Activated naive CD8-positive, alpha-beta T cell treated with anti-CD3 and anti-CD28 coated beads, Interleukin-2, amount 50 U/mL, for 24 hours (primary cell): ENCODE measurements at regions not wholly inside any gene's neighbourhood (a gene's known extent, or its start where the extent isn't known, plus 50 kb on each side); places are given as distances from the start of the nearest gene placed in this dataset.
"Not testable (repeated sequence)": the region's sequence is repeated elsewhere in the genome, so short reads cannot be mapped to it uniquely, and the experiment has no call there.

Experiments used
- ATAC-seq: fragments of 150-1000 bp; cut with Tn5 transposase; one replicate; pipeline ENCODE4 v1.10.0; 2021
- DNase-seq: peaks from one replicate; pipeline ENCODE4 v3.0.0; 2021
- H3K27ac Mint-ChIP-seq: one replicate; pipeline ENCODE4 v1.8.0; 2021; ENCODE audit warnings: mild to moderate bottlenecking, mixed read lengths
- H3K27me3 Mint-ChIP-seq: one replicate; pipeline ENCODE4 v1.8.0; 2021; ENCODE audit warnings: mixed read lengths
- H3K36me3 Mint-ChIP-seq: one replicate; pipeline ENCODE4 v1.8.0; 2021; ENCODE audit warnings: low read depth, mixed read lengths
- H3K4me1 Mint-ChIP-seq: one replicate; pipeline ENCODE4 v1.8.0; 2021; ENCODE audit warnings: mixed read lengths
- H3K4me3 Mint-ChIP-seq: one replicate; pipeline ENCODE4 v1.8.0; 2021; ENCODE audit warnings: mild to moderate bottlenecking, moderate library complexity, mixed read lengths
- H3K9me3 Mint-ChIP-seq: one replicate; pipeline ENCODE4 v1.8.0; 2021; ENCODE audit warnings: mixed read lengths

DNA sequence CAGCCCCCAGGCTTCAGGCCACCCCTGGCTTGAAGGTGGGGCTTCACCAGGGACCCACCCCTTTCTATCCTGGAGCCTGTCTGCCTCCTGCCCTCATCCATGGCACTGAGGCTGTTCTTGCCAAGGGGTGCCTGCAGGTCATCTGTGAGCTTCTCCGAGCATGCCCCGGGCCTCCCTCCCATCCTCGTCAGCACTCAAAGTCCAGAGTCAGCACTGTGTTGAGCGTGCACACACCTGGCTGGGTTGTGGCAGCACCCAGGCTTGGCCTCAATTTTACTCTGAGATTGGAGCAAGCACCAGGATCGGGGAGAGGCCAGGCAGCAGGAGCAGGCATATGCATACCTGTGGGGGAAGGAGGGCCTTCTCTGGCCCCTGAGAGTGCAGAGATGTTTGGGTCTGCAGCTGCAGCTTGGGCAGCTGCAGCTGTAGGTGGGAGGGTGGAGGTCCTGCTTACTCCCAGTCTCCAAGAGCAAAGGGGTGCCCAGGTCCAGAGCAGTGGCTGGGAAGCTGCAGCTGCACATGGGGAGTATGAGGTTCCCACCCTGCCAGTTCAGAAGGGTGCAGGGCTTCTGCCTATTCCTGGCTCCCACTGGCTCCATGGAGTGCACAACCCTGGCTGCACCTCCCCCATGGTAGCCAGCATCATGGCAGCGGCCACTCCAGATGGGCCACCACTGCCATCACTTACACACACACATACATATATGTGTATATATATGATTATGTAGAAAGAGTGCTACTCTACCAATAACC is 488.7 kb downstream of the JRKL start:
- no peaks in the 10 kb centered on the region for H3K36me3 Mint-ChIP-seq
- no peaks in the 10 kb centered on the region for H3K27me3 Mint-ChIP-seq
- ATAC-seq (no peak), DNase-seq (no peak)
- H3K9me3 Mint-ChIP-seq, result peaks cover 11% of the 10 kb centered on the region
- H3K4me3 Mint-ChIP-seq, result no peak overlapping the region
- H3K27ac Mint-ChIP-seq, result no peak overlapping the region
- no peaks in the 10 kb centered on the region for H3K4me1 Mint-ChIP-seq

DNA sequence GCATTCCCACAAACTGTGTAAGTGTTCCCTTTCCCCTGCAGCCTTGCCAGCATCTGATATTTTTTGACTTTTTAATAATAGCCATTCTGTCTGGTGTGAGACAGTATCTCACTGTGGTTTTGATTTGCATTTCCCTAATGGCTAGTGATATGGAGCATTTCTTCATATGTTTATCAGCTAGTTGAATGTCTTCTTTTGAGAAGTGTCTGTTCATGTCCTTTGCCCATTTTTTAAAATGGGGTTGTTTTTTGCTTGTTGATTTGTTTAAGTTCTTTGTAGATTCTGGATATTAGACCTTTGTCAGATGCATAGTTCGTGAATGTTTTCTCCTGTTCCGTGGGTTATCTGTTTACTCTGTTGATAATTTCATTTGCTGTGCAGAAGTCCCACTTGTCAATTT is 492.8 kb downstream of the JRKL start:
- peaks cover 11% of the 10 kb centered on the region for H3K9me3 Mint-ChIP-seq
- not testable (repeated sequence) for ATAC-seq, H3K36me3 Mint-ChIP-seq, DNase-seq, H3K4me3 Mint-ChIP-seq, H3K27me3 Mint-ChIP-seq, H3K4me1 Mint-ChIP-seq, H3K27ac Mint-ChIP-seq

- no peak for ATAC-seq
- H3K9me3 Mint-ChIP-seq, result peaks cover 11% of the 10 kb centered on the region
Measured at GRCh38 chr11:96885405-96885804, 495.6 kb downstream of the JRKL start.

DNA sequence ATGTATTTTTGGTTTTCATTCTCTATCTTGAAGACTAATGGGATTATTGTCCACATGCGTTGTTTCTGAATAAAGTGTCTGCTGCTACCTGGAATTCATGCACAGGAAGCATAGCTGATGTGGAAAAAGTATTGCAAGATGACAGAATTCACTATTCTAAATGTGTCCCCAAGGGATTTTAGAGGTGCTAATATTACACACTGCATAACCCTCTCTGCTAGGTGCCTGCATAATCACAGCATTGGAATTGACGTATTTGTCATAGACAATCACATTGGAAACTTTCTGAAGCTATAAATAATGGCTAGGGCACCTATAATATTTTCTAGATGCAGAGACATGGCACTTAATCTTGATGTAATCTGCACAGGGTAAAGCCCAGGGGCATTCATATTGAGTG is 496.1 kb downstream of the JRKL start:
- no peaks in the 10 kb centered on the region for H3K36me3 Mint-ChIP-seq
- no peak overlapping the region for H3K27ac Mint-ChIP-seq
- no peak overlapping the region for H3K4me3 Mint-ChIP-seq
- no peaks in the 10 kb centered on the region for H3K4me1 Mint-ChIP-seq
- ATAC-seq (no peak), DNase-seq (no peak)
- H3K9me3 Mint-ChIP-seq, result peaks cover 11% of the 10 kb centered on the region
- H3K27me3 Mint-ChIP-seq, result no peaks in the 10 kb centered on the region

More at GRCh38 chr11:96885405-96885804, 495.6 kb downstream of the JRKL start:
- no peak for DNase-seq
- H3K27me3 Mint-ChIP-seq, result no peaks in the 10 kb centered on the region
- H3K27ac Mint-ChIP-seq, result no peak overlapping the region
- no peaks in the 10 kb centered on the region for H3K4me1 Mint-ChIP-seq
- no peaks in the 10 kb centered on the region for H3K36me3 Mint-ChIP-seq
- no peak overlapping the region for H3K4me3 Mint-ChIP-seq

DNA sequence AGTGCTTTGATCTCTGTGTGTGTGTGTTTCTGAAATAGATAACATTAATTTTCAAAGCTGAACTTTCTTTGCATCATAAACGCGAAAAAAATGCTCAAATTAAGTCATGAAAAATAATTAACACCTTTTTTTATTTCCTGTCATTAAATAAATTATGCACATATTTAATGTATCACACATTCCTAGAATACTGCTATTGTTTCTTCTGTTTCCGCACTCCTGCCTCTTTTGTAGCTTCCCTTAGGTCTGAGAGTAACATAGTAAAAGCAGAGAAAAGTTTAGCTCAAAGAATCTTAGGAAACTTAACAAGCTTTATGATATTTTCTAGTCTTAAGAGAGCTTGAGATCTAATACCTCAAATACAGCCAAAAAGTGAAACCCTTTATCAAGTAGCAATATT is 504.2 kb downstream of the JRKL start:
- Mint-ChIP-seq H3K27ac (no peak overlapping the region), H3K36me3 (no peaks in the 10 kb centered on the region), H3K4me3 (no peak overlapping the region), H3K4me1 (no peaks in the 10 kb centered on the region), H3K27me3 (no peaks in the 10 kb centered on the region), H3K9me3 (peaks cover 8% of the 10 kb centered on the region)
- ATAC-seq (no peak), DNase-seq (no peak)

DNA sequence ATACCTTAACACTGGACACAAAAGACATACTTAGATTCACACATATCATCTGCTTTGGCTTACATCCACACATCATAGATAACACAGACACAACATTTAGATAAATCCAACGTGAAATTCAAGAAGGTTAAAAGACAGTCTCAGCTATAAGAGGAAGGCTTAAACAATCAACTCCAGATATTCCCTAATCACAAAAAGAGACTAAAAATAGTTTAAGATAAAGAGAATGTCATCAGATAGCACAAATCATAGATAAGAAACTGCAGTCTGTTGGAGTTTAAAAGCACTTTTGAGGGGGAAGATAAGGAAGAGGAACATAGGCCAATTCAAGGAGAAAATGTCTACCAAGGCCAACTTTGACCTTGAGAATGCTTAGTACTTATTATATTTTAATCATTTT is 504.8 kb downstream of the JRKL start:
- H3K9me3 Mint-ChIP-seq, result peaks cover 8% of the 10 kb centered on the region
- DNase-seq (no peak), ATAC-seq (no peak)
- H3K4me1 Mint-ChIP-seq, result no peaks in the 10 kb centered on the region
- no peak overlapping the region for H3K27ac Mint-ChIP-seq
- H3K4me3 Mint-ChIP-seq, result no peak overlapping the region
- no peaks in the 10 kb centered on the region for H3K36me3 Mint-ChIP-seq
- no peaks in the 10 kb centered on the region for H3K27me3 Mint-ChIP-seq

- H3K9me3 Mint-ChIP-seq, result peaks cover 13% of the 10 kb centered on the region
- H3K4me1 Mint-ChIP-seq, result no peaks in the 10 kb centered on the region
- no peaks in the 10 kb centered on the region for H3K27me3 Mint-ChIP-seq
- no peak overlapping the region for H3K27ac Mint-ChIP-seq
- no peak for ATAC-seq
- H3K4me3 Mint-ChIP-seq, result no peak overlapping the region
- no peak for DNase-seq
- no peaks in the 10 kb centered on the region for H3K36me3 Mint-ChIP-seq
Measured at GRCh38 chr11:96899971-96900370, 510.2 kb downstream of the JRKL start.

- no peaks in the 10 kb centered on the region for H3K27me3 Mint-ChIP-seq
Measured at GRCh38 chr11:96905143-96905542, 515.3 kb downstream of the JRKL start.

DNA sequence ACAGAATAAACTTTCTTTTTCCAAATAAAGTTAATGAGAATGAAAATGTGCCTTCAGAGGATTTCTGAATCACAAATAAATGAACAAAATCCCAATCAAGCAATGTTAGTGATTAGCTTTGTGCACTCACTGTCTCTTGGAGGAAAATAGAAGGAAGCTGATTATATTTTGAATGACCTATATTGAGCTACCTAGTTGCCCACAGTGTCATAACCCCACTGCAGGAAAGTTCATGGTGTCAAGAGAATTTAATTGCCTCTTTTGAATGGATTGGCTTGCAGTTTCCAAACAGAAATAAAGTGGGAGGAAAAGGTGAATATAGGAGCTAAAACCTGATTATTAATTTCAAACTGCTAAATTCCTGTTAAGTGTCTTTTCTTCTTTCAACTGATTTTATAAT is 515.9 kb downstream of the JRKL start:
- ATAC-seq (no peak), DNase-seq (no peak)
- H3K9me3 Mint-ChIP-seq, result peaks cover 4% of the 10 kb centered on the region
- no peak overlapping the region for H3K4me3 Mint-ChIP-seq
- H3K27ac Mint-ChIP-seq, result no peak overlapping the region
- H3K27me3 Mint-ChIP-seq, result no peaks in the 10 kb centered on the region
- H3K36me3 Mint-ChIP-seq, result no peaks in the 10 kb centered on the region
- no peaks in the 10 kb centered on the region for H3K4me1 Mint-ChIP-seq

More at GRCh38 chr11:96905143-96905542, 515.3 kb downstream of the JRKL start:
- H3K9me3 Mint-ChIP-seq, result peaks cover 4% of the 10 kb centered on the region
- H3K4me3 Mint-ChIP-seq, result no peak overlapping the region
- H3K4me1 Mint-ChIP-seq, result no peaks in the 10 kb centered on the region
- no peaks in the 10 kb centered on the region for H3K36me3 Mint-ChIP-seq
- no peak overlapping the region for H3K27ac Mint-ChIP-seq
- DNase-seq (no peak), ATAC-seq (no peak)

GRCh38 chr11:96906476-96906875 is 516.7 kb downstream of the JRKL start:
- no peaks in the 10 kb centered on the region for H3K27me3 Mint-ChIP-seq
- no peaks in the 10 kb centered on the region for H3K4me1 Mint-ChIP-seq
- H3K36me3 Mint-ChIP-seq, result no peaks in the 10 kb centered on the region
- no peak for ATAC-seq
- no peak for DNase-seq
- no peaks in the 10 kb centered on the region for H3K9me3 Mint-ChIP-seq
- no peak overlapping the region for H3K27ac Mint-ChIP-seq
- H3K4me3 Mint-ChIP-seq, result no peak overlapping the region

- Mint-ChIP-seq H3K27ac (no peak overlapping the region), H3K9me3 (peaks cover 4% of the 10 kb centered on the region), H3K4me3 (no peak overlapping the region), H3K36me3 (no peaks in the 10 kb centered on the region), H3K27me3 (no peaks in the 10 kb centered on the region), H3K4me1 (no peaks in the 10 kb centered on the region)
- DNase-seq, result no peak
- no peak for ATAC-seq
Measured at GRCh38 chr11:96925862-96926261, 536.0 kb downstream of the JRKL start.

GRCh38 chr11:96940227-96940626 is 550.4 kb downstream of the JRKL start:
- Mint-ChIP-seq H3K4me3 (no peak overlapping the region), H3K4me1 (no peaks in the 10 kb centered on the region), H3K36me3 (no peaks in the 10 kb centered on the region)

DNA sequence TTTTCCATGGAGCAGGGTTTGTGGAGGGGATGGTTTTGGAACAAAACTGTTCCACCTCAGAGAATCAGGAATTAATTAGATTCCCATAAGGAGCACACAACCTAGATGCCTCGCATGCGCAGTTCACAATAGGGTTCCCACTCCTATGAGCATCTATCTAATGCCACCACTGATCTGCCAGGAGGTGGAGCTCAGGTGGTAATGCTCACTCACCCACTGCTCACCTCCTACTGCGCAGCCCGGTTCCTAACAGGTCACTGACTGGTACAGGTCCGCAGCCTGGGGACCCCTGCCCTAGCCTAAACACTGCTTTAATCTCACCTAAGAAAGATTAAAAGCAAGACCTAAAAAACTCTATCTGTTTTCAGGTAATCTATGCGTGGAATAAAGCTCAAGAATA is 553.0 kb downstream of the JRKL start:
- H3K9me3 Mint-ChIP-seq, result no peaks in the 10 kb centered on the region
- no peak overlapping the region for H3K4me3 Mint-ChIP-seq
- H3K27me3 Mint-ChIP-seq, result no peaks in the 10 kb centered on the region
- H3K36me3 Mint-ChIP-seq, result no peaks in the 10 kb centered on the region
- DNase-seq, result no peak
- H3K4me1 Mint-ChIP-seq, result no peaks in the 10 kb centered on the region
- ATAC-seq, result no peak
- H3K27ac Mint-ChIP-seq, result no peak overlapping the region

More at GRCh38 chr11:96940227-96940626, 550.4 kb downstream of the JRKL start:
- Mint-ChIP-seq H3K9me3 (peaks cover 4% of the 10 kb centered on the region), H3K27ac (no peak overlapping the region), H3K27me3 (no peaks in the 10 kb centered on the region)
- ATAC-seq, result no peak
- DNase-seq, result no peak

DNA sequence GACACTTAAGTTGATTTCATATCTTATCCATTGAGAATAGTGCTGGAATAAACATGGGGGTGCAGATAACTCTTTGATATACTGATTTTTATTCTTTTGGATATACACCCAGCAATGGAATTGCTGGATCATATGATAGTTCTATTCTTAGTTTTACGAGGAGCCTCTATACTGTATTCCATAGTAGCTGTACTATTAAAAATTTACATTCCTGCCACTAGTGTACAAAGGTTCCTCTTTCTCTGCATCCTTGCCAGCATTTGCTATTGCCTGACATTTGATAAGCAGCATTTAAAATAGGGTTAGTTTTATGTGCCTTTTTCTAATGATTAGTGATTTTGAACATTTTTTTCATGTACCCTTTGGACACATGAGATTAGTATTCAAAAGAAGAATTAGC is 554.2 kb downstream of the JRKL start:
- H3K36me3 Mint-ChIP-seq, result no peaks in the 10 kb centered on the region
- H3K27me3 Mint-ChIP-seq, result no peaks in the 10 kb centered on the region
- no peaks in the 10 kb centered on the region for H3K4me1 Mint-ChIP-seq
- H3K4me3 Mint-ChIP-seq, result no peak overlapping the region
- no peak overlapping the region for H3K27ac Mint-ChIP-seq
- ATAC-seq (no peak), DNase-seq (no peak)
- no peaks in the 10 kb centered on the region for H3K9me3 Mint-ChIP-seq

GRCh38 chr11:96948066-96948465 is 558.3 kb downstream of the JRKL start:
- Mint-ChIP-seq H3K27ac (no peak overlapping the region), H3K4me3 (no peak overlapping the region), H3K9me3 (peaks cover 4% of the 10 kb centered on the region), H3K36me3 (no peaks in the 10 kb centered on the region), H3K4me1 (no peaks in the 10 kb centered on the region), H3K27me3 (no peaks in the 10 kb centered on the region)
- DNase-seq, result no peak
- no peak for ATAC-seq

DNA sequence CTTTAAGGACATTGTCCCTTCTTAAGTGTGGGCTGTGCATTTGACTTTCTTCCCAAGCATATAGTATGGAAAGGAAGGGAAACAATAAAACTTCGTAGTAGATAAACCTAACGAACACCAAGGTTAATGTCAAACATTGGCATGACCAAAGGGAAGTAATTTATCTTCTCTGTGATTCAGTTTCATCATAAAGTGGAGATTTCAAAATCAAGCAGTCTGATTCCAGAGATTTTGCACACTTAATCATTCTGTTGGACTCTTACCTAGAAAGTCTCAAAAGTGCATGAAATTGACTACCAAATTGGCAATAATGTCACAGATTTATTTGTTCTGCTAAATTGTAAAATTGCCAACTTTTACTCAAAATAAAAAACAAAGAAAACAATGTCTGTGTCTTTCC is 559.7 kb downstream of the JRKL start:
- no peaks in the 10 kb centered on the region for H3K4me1 Mint-ChIP-seq
- no peak overlapping the region for H3K27ac Mint-ChIP-seq
- H3K27me3 Mint-ChIP-seq, result no peaks in the 10 kb centered on the region
- peaks cover 4% of the 10 kb centered on the region for H3K9me3 Mint-ChIP-seq
- no peak overlapping the region for H3K4me3 Mint-ChIP-seq
- DNase-seq (no peak), ATAC-seq (no peak)
- no peaks in the 10 kb centered on the region for H3K36me3 Mint-ChIP-seq
